ENCODE measurements at regions not wholly inside any gene's neighbourhood (a gene's known extent, or its start where the extent isn't known, plus 50 kb on each side); places are given as distances from the start of the nearest gene placed in this dataset.
A peak's percentile ranks its signal among the peaks of the same experiment; 100 is the strongest.
"Not testable (repeated sequence)": the region's sequence is repeated elsewhere in the genome, so short reads cannot be mapped to it uniquely, and the experiment has no call there.

GRCh38 chr19:23474172-23474571 is 78.9 kb upstream of the ZNF91 start:
- Histone ChIP-seq H3K9ac (ENCODE audit: low read depth, low read length) (no peak overlapping the region), H3K27me3 (ENCODE audit: insufficient read depth, low read length) (peaks cover 19% of the 10 kb centered on the region), H3K4me1 (ENCODE audit: insufficient read depth, low read length) (no peaks in the 10 kb centered on the region), H3K36me3 (ENCODE audit: insufficient read depth, low read length) (no peaks in the 10 kb centered on the region), H3K9me3 (ENCODE audit: insufficient read depth, low read depth, low read length) (peaks cover 81% of the 10 kb centered on the region), H3K27ac (ENCODE audit: low read depth, low read length) (no peak overlapping the region), H3K4me3 (ENCODE audit: low read length) (no peak overlapping the region)

- Histone ChIP-seq H3K27ac (ENCODE audit: low read depth, low read length) (no peak overlapping the region), H3K9ac (ENCODE audit: low read depth, low read length) (no peak overlapping the region), H3K4me1 (ENCODE audit: insufficient read depth, low read length) (no peaks in the 10 kb centered on the region), H3K36me3 (ENCODE audit: insufficient read depth, low read length) (no peaks in the 10 kb centered on the region), H3K4me3 (ENCODE audit: low read length) (peak overlapping the region; percentile 46), H3K9me3 (ENCODE audit: insufficient read depth, low read depth, low read length) (peaks cover 72% of the 10 kb centered on the region), H3K27me3 (ENCODE audit: insufficient read depth, low read length) (peaks cover 19% of the 10 kb centered on the region)
- 90% methylated on average over 48 of the region's 48 CpGs for WGBS
Measured at GRCh38 chr19:23470873-23471545, 75.7 kb upstream of the ZNF91 start.

- peaks cover 66% of the 10 kb centered on the region for H3K9me3 ChIP-seq (ENCODE audit: insufficient read depth, low read depth, low read length)
- H3K4me3 ChIP-seq (ENCODE audit: low read length); H3K4me1 ChIP-seq (ENCODE audit: insufficient read depth, low read length); H3K9ac ChIP-seq (ENCODE audit: low read depth, low read length); H3K27me3 ChIP-seq (ENCODE audit: insufficient read depth, low read length); H3K27ac ChIP-seq (ENCODE audit: low read depth, low read length); H3K36me3 ChIP-seq (ENCODE audit: insufficient read depth, low read length): not testable (repeated sequence)
- 94% methylated on average over 2 of the region's 2 CpGs for WGBS
Measured at GRCh38 chr19:23464349-23464748, 69.1 kb upstream of the ZNF91 start.

- H3K27ac ChIP-seq (ENCODE audit: low read depth, low read length) = no peak overlapping the region
- 68% methylated on average over 2 of the region's 2 CpGs for WGBS
- no peak overlapping the region for H3K9ac ChIP-seq (ENCODE audit: low read depth, low read length)
- no peak overlapping the region for H3K4me3 ChIP-seq (ENCODE audit: low read length)
- H3K4me1 ChIP-seq (ENCODE audit: insufficient read depth, low read length) = no peaks in the 10 kb centered on the region
- H3K27me3 ChIP-seq (ENCODE audit: insufficient read depth, low read length) = no peaks in the 10 kb centered on the region
- H3K9me3 ChIP-seq (ENCODE audit: insufficient read depth, low read depth, low read length) = peaks cover 68% of the 10 kb centered on the region
- H3K36me3 ChIP-seq (ENCODE audit: insufficient read depth, low read length) = no peaks in the 10 kb centered on the region
Measured at GRCh38 chr19:23461120-23461519, 65.8 kb upstream of the ZNF91 start.

- Histone ChIP-seq H3K9ac (ENCODE audit: low read depth, low read length) (no peak overlapping the region), H3K27ac (ENCODE audit: low read depth, low read length) (no peak overlapping the region), H3K9me3 (ENCODE audit: insufficient read depth, low read depth, low read length) (peaks cover 68% of the 10 kb centered on the region), H3K4me1 (ENCODE audit: insufficient read depth, low read length) (no peaks in the 10 kb centered on the region), H3K4me3 (ENCODE audit: low read length) (no peak overlapping the region), H3K36me3 (ENCODE audit: insufficient read depth, low read length) (no peaks in the 10 kb centered on the region), H3K27me3 (ENCODE audit: insufficient read depth, low read length) (no peaks in the 10 kb centered on the region)
- 68% methylated on average over 3 of the region's 3 CpGs for WGBS
Measured at GRCh38 chr19:23460656-23461055, 65.4 kb upstream of the ZNF91 start.
